Lung (tissue), 11 donors: ENCODE measurements at regions not wholly inside any gene's neighbourhood (a gene's known extent, or its start where the extent isn't known, plus 50 kb on each side); places are given as distances from the start of the nearest gene placed in this dataset.

ENCODE experiments used
- ATAC-seq: fragments of 200-7000 bp; cut with Tn5 transposase; one replicate; pipeline ENCODE4 v1.9.1; 2020; ENCODE audit warnings: moderate number of reproducible peaks; ENCODE audit not compliant: insufficient read depth, low FRiP score
- DNase-seq, 3 donors: peaks; one replicate each; pipeline ENCODE4 v3.0.0-alpha.2; 2013 to 2017
- H3K27ac ChIP-seq, 2 donors: one replicate each; pipeline ENCODE4 v1.5.1; 2013; ENCODE audit warnings: mild to moderate bottlenecking in 2 of 2, moderate library complexity in 2 of 2, control low read depth in 1 of 2, inconsistent platforms in 1 of 2, low read depth in 1 of 2, low read length in 1 of 2
- H3K27me3 ChIP-seq, 3 donors: one replicate each; pipeline ENCODE4 v1.5.1; 2013; ENCODE audit warnings: low read length in 2 of 3; ENCODE audit not compliant: control insufficient read depth in 3 of 3, insufficient read depth in 3 of 3
- H3K36me3 ChIP-seq, 4 donors: one replicate each; pipeline ENCODE4 v1.5.1; 2013; ENCODE audit warnings: low read length in 4 of 4, mild to moderate bottlenecking in 1 of 4, moderate library complexity in 1 of 4; ENCODE audit not compliant: control insufficient read depth in 4 of 4, insufficient read depth in 4 of 4
- H3K4me1 ChIP-seq, 5 donors: one replicate each; pipeline ENCODE4 v1.5.1; 2013; ENCODE audit warnings: low read length in 5 of 5, mild to moderate bottlenecking in 2 of 5, moderate library complexity in 1 of 5; ENCODE audit not compliant: control insufficient read depth in 5 of 5, insufficient read depth in 5 of 5
- H3K4me3 ChIP-seq: one replicate; pipeline ENCODE4 v1.5.1; 2013; ENCODE audit warnings: mild to moderate bottlenecking, control low read depth, moderate library complexity
- H3K9ac ChIP-seq, 2 donors: one replicate each; pipeline ENCODE4 v1.5.1; 2013; ENCODE audit warnings: low read length in 2 of 2, control low read depth in 1 of 2; ENCODE audit not compliant: insufficient read depth in 1 of 2
- H3K9me3 ChIP-seq, 4 donors: one replicate each; pipeline ENCODE4 v1.5.1; 2013; ENCODE audit warnings: low read length in 3 of 4, mild to moderate bottlenecking in 1 of 4, moderate library complexity in 1 of 4; ENCODE audit not compliant: control insufficient read depth in 4 of 4, insufficient read depth in 3 of 4
- CTCF ChIP-seq: IDR thresholded peaks from 2 replicates; pipeline ENCODE4 v1.5.1; 2012; ENCODE audit warnings: mild to moderate bottlenecking; ENCODE audit errors: control extremely low read depth, extremely low read depth
- WGBS, 2 donors: extraction: QIAGEN DNeasy Blood & Tissue Kit; methylation state at CpG; one replicate each; pipeline ENCODE4 v1.1.7; 2013; 5-methylcytosine and 5-hydroxymethylcytosine counted together
- donor health status: control.
- donor health status: control.
- donor health status: Bipolar disorder and iron deficiency.
- donor health status: healthy.
- donor health status: DM: yes; HTN: yes; CAD: no.

- Histone ChIP-seq H3K4me1 (peaks cover 0 to 8% (median 6%) of the 10 kb centered on the region in 5 donors), H3K36me3 (no peaks in the 10 kb centered on the region), H3K4me3 (no peak overlapping the region), H3K9ac (no peak overlapping the region), H3K27me3 (peaks cover 0 to 3% (median 0%) of the 10 kb centered on the region in 3 donors), H3K9me3 (peaks cover 0 to 9% (median 0%) of the 10 kb centered on the region in 4 donors), H3K27ac (no peak overlapping the region)
- DNase-seq = peak in 1 of 3 donors; percentile 5
- ATAC-seq = no peak
- TF ChIP-seq CTCF = no peak
- WGBS, 2 donors = 89 to 91% methylated on average over 7 to 8 of the region's 8 CpGs
Measured at GRCh38 chr14:104250175-104250574, 111.8 kb downstream of the KIF26A start.

- no peak for TF ChIP-seq CTCF
- H3K4me1 ChIP-seq = peaks cover 0 to 7% (median 4%) of the 10 kb centered on the region in 5 donors
- peak in 1 of 3 donors; percentile 5 for DNase-seq
- H3K9ac ChIP-seq = no peak overlapping the region
- H3K27me3 ChIP-seq = peaks cover 0 to 3% (median 0%) of the 10 kb centered on the region in 3 donors
- no peak for ATAC-seq
- no peak overlapping the region for H3K4me3 ChIP-seq
- no peaks in the 10 kb centered on the region for H3K36me3 ChIP-seq
- no peak overlapping the region for H3K27ac ChIP-seq
- 81 to 88% methylated on average over 22 of the region's 22 CpGs for WGBS, 2 donors
- no peaks in the 10 kb centered on the region for H3K9me3 ChIP-seq
Measured at GRCh38 chr14:104252256-104253215, 114.1 kb downstream of the KIF26A start.

GRCh38 chr14:104253223-104253822 lies 114.9 kb downstream of the KIF26A start:
- H3K4me1 ChIP-seq = peaks cover 0 to 7% (median 4%) of the 10 kb centered on the region in 5 donors
- 86 to 88% methylated on average over 19 of the region's 19 CpGs for WGBS, 2 donors
- H3K4me3 ChIP-seq = no peak overlapping the region
- no peaks in the 10 kb centered on the region for H3K9me3 ChIP-seq
- peaks cover 0 to 3% (median 0%) of the 10 kb centered on the region in 3 donors for H3K27me3 ChIP-seq
- no peaks in the 10 kb centered on the region for H3K36me3 ChIP-seq
- H3K27ac ChIP-seq = no peak overlapping the region
- ATAC-seq (no peak), DNase-seq (peak in 1 of 3 donors; percentile 8)
- H3K9ac ChIP-seq = no peak overlapping the region
- TF ChIP-seq CTCF = no peak
